ENCODE measurements at regions not wholly inside any gene's neighbourhood (a gene's known extent, or its start where the extent isn't known, plus 50 kb on each side); places are given as distances from the start of the nearest gene placed in this dataset.

DNA sequence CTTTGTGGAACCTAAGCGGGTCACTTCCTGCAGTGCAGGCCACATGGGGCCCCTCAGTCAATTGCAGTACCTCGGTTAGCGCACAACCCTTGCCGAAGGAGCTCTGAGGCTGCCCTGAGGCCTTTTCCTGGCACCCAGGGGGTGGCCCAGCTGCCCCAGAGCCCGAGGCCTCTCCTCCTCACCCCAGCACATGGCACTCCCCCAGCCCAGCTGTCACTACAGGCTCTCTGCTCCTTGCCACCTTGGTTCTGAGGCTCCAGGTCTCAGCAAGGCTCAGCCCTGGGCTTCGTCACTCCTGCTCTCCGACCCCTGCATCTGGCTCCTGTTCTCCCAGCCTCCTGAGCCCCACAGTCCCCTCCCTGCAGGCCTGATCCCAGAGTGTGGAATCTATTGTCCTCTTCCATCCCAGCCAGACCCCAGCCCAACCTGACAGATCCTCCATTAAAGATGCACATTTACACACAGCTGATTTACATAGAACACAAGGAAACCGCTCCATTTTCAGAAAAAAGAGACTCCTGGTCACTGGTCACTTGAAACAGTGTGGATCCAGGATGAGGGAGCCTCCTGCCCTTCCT lies 192.8 kb upstream of the POU3F1 start:
- no peak for TF ChIP-seq POLR2A (IDR thresholded peaks at IDR 0.05)
- TF ChIP-seq, protein P1, sequence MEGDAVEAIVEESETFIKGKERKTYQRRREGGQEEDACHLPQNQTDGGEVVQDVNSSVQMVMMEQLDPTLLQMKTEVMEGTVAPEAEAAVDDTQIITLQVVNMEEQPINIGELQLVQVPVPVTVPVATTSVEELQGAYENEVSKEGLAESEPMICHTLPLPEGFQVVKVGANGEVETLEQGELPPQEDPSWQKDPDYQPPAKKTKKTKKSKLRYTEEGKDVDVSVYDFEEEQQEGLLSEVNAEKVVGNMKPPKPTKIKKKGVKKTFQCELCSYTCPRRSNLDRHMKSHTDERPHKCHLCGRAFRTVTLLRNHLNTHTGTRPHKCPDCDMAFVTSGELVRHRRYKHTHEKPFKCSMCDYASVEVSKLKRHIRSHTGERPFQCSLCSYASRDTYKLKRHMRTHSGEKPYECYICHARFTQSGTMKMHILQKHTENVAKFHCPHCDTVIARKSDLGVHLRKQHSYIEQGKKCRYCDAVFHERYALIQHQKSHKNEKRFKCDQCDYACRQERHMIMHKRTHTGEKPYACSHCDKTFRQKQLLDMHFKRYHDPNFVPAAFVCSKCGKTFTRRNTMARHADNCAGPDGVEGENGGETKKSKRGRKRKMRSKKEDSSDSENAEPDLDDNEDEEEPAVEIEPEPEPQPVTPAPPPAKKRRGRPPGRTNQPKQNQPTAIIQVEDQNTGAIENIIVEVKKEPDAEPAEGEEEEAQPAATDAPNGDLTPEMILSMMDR (IDR thresholded peaks at IDR 0.05), result no peak
- TF ChIP-seq EP300 (IDR thresholded peaks at IDR 0.05), result no peak
